ENCODE measurements at regions not wholly inside any gene's neighbourhood (a gene's known extent, or its start where the extent isn't known, plus 50 kb on each side); places are given as distances from the start of the nearest gene placed in this dataset.

GRCh38 chr4:124219389-124219788 is 493.1 kb downstream of the ANKRD50 start:
- no peak for DNase-seq (ENCODE audit: low read depth in 2 of 2)

- no peak for DNase-seq (ENCODE audit: low read depth in 2 of 2)
Observed at GRCh38 chr4:124224256-124224655, 488.3 kb downstream of the ANKRD50 start.

GRCh38 chr4:124227981-124228380 is 484.6 kb downstream of the ANKRD50 start:
- DNase-seq (ENCODE audit: low read depth in 2 of 2), result no peak

- DNase-seq (ENCODE audit: low read depth in 2 of 2), result no peak
Observed at GRCh38 chr4:124230268-124230667, 482.3 kb downstream of the ANKRD50 start.

- DNase-seq (ENCODE audit: low read depth in 2 of 2), result no peak
Observed at GRCh38 chr4:124234771-124235170, 477.8 kb downstream of the ANKRD50 start.

- DNase-seq (ENCODE audit: low read depth in 2 of 2), result no peak
Observed at GRCh38 chr4:124243671-124244366, 468.7 kb downstream of the ANKRD50 start.

- no peak for DNase-seq (ENCODE audit: low read depth in 2 of 2)
Observed at GRCh38 chr4:124253080-124253479, 459.5 kb downstream of the ANKRD50 start.

GRCh38 chr4:124262211-124263179 is 450.0 kb downstream of the ANKRD50 start:
- peak; percentile 5 to 29 for DNase-seq (ENCODE audit: low read depth in 2 of 2)

- DNase-seq (ENCODE audit: low read depth in 2 of 2), result no peak
Observed at GRCh38 chr4:124265701-124266100, 446.8 kb downstream of the ANKRD50 start.

- DNase-seq (ENCODE audit: low read depth in 2 of 2), result no peak
Observed at GRCh38 chr4:124266721-124267120, 445.8 kb downstream of the ANKRD50 start.

GRCh38 chr4:124276461-124276860 is 436.1 kb downstream of the ANKRD50 start:
- no peak for DNase-seq (ENCODE audit: low read depth in 2 of 2)

- no peak for DNase-seq (ENCODE audit: low read depth in 2 of 2)
Observed at GRCh38 chr4:124277691-124278090, 434.8 kb downstream of the ANKRD50 start.

- no peak for DNase-seq (ENCODE audit: low read depth in 2 of 2)
Observed at GRCh38 chr4:124278477-124278876, 434.1 kb downstream of the ANKRD50 start.

- no peak for DNase-seq (ENCODE audit: low read depth in 2 of 2)
Observed at GRCh38 chr4:124279741-124280140, 432.8 kb downstream of the ANKRD50 start.

GRCh38 chr4:124282301-124282898 is 430.1 kb downstream of the ANKRD50 start:
- no peak for DNase-seq (ENCODE audit: low read depth in 2 of 2)

- DNase-seq (ENCODE audit: low read depth in 2 of 2), result no peak
Observed at GRCh38 chr4:124288706-124289486, 423.6 kb downstream of the ANKRD50 start.

GRCh38 chr4:124290678-124291077 is 421.9 kb downstream of the ANKRD50 start:
- no peak for DNase-seq (ENCODE audit: low read depth in 2 of 2)

GRCh38 chr4:124295413-124295812 is 417.1 kb downstream of the ANKRD50 start:
- no peak for DNase-seq (ENCODE audit: low read depth in 2 of 2)

- no peak for DNase-seq (ENCODE audit: low read depth in 2 of 2)
Observed at GRCh38 chr4:124304941-124305340, 407.6 kb downstream of the ANKRD50 start.

- no peak for DNase-seq (ENCODE audit: low read depth in 2 of 2)
Observed at GRCh38 chr4:124306352-124306751, 406.2 kb downstream of the ANKRD50 start.

- DNase-seq (ENCODE audit: low read depth in 2 of 2), result no peak
Observed at GRCh38 chr4:124307143-124307542, 405.4 kb downstream of the ANKRD50 start.

- DNase-seq (ENCODE audit: low read depth in 2 of 2), result no peak
Observed at GRCh38 chr4:124318292-124318691, 394.2 kb downstream of the ANKRD50 start.
